ENCODE measurements at regions not wholly inside any gene's neighbourhood (a gene's known extent, or its start where the extent isn't known, plus 50 kb on each side); places are given as distances from the start of the nearest gene placed in this dataset.

DNA sequence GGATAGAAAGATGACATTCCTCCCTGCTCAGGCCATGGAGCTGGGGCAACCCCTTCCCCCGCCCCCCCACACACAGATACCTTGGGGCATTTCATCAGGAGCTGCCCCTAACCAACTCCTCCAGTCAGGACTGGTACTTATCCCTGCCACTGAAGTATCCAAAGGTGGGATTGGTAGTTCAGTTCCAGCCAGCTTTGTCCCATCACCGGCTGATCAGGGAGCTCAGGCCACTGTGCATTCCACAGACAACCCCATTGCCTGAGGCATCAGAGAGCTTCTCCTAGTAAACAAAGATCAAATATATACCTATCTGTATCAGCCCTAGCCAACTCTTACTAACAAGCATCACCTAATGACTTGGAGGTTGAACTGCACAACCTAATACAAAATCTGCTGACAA lies 218.2 kb upstream of the FMR1 start:
- no peak for DNase-seq

DNA sequence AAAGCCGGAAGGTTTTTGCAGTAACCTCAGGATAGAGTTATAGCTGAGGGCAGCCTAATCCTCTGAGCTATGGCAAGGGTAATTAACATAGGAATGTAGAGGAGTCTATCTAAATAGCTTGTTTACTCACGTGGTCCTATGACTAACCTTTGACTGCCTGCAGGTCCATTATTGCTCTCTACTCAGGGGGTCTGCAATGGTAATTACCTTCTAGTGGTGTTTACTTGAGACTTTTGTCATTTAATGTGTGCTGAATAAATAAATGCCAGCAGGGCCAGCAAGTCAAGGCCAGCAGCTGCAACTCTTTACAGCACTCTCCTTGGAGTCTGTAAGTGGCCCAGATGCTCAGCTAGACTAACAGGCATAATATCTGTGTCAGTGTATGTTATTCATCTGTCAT lies 212.7 kb upstream of the FMR1 start:
- DNase-seq = no peak

DNA sequence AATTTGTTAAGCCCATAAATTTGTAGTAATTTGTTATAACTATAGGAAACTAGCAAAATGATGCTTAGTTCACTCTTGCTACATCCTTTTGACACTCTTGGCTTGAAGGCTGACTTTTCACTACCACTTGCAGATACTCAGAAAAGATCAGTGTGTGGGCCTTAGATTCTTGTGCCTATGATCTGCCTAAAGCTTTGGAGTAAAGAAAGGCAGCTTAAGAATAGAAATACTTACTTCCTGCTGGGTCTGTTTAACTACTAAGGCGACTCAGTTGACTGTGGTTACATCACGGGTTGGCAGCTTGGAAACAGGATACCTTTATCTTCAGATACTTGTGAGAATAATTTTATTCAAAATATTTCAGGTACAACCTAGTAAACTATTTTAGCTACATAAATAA lies 201.4 kb upstream of the FMR1 start:
- DNase-seq = no peak

DNA sequence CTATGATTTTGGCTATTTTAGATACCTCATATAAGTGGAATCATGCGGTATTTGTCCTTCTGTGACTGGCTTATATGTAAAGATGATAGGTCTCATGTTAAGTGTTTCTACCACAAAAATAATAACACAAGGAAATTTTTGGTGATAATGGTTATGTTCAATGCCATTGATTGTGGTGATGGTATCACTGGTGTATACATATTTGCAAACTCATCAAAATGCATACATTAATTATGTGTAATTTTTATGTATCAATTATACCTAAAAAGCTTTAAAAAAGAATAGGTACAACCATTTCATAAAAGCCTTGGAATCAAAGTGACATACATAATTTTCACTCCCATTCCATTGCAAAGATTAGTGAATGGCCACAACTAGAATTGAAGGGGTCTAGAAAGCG lies 178.3 kb upstream of the FMR1 start:
- DNase-seq = no peak

DNA sequence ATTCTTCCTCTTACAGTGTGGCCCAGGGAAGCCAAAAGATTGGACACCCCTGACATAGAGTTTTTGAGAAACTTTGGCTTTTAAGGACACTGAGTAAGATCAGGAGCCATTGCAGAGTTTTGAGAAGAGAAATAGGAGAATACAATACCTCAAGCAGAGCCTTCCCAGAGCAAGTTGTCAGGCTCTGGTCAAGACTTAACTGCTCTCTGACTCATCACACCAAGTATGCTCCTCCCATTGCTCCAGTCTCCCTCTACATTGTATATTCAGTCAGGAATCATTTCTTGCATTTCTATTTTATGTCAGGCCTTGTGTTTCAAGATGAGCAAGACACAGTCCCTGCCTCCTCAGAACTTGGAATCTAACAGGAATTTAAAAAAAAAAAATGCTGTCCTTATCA lies 176.4 kb upstream of the FMR1 start:
- DNase-seq = no peak

GRCh38 chrX:147736045-147736444 lies 175.7 kb upstream of the FMR1 start:
- DNase-seq = no peak

GRCh38 chrX:147737690-147738089 lies 174.0 kb upstream of the FMR1 start:
- DNase-seq = no peak

DNA sequence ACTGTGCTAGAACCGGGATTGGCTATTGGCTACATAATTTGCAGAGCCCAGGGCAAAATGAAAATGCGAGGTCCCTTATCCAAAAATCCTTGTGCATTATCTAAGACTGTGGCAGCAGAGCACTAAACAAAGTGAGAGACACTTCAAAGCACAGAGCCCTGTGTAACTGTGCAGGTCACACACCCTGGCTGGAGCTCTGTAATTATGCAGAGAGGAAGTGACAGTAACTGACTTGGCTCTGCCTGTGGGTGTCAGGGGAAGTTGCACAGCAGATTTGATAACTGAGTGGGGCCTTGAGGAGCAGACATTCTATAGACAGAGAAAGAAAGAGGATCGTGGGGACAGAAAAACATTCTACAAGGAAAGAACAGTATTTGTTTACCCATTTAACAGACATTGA lies 173.5 kb upstream of the FMR1 start:
- no peak for DNase-seq

DNA sequence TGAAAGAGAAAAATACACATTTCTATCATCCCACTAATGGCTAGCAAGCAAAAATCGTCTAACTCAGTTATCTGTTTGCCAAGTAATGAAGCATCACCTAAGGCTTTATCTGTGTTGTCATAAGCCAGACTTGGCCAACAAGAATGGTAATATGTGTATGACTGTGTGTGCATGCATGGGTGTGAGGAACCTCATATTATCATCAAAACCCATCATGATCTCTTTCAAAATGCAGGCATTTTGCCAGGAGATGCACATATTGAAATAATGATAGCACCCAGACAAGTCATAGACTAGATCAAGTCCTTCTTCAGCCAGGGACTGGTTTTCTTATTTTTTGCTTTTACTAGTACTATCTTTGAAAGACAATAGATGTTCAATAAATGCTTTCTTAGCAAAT lies 172.5 kb upstream of the FMR1 start:
- no peak for DNase-seq

DNA sequence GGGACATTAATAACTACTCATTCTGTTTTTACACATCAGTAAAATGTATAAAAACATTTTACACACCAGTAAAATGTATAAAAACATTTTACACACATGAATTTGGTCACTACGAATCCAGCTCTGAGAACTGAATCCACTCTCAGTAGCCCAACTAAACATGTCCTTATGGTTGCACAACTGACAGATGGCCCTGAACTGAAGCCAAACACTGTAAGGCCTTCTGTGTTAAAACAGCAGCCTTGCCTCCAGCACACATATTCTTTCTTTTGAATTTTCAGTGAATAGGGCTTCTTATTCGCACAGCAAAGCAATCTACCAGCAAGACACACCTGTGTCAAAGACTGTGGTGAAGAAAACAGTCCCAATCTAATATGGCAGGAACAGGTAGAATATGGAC lies 169.9 kb upstream of the FMR1 start:
- DNase-seq = no peak

GRCh38 chrX:147749308-147749707 lies 162.4 kb upstream of the FMR1 start:
- DNase-seq = no peak

GRCh38 chrX:147757750-147758149 lies 154.0 kb upstream of the FMR1 start:
- no peak for DNase-seq

- DNase-seq = no peak
Observed at GRCh38 chrX:147763131-147763530, 148.6 kb upstream of the FMR1 start.

DNA sequence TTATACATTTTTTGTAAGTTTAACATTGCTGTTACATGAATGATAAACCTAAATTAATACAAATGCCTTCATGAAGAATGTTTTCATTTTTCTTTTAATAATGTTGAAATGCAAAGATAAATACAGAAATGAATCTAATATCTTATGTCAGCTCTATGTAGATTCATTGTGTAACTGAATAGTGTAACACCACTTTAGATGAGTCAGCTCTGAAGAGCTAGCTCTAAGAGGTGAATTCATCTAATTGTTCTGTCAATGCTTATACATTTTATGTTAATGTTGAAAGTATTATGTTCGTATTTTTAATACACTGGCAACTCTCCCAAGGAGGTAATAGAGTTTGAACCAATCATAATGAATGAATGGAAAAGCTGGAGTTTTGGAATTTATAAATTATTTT lies 146.9 kb upstream of the FMR1 start:
- DNase-seq = no peak

DNA sequence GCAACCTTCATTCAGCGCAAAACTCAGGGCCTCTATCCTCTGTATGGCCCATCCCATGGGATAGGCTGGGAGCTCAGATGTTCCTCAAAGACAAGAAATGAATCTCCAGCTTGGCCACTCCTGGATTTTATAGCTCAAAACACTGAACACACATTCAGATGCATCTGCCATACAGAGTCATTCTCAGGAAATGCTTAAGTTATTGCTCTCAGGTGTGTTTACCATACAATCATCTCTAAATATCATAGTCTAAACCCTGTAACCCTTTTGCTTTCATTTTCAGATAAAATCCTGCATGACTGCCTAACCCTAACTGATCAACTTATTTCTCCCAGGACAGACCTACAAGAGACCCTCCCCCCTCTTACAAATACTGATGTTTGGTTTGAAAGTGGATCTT lies 140.9 kb upstream of the FMR1 start:
- no peak for DNase-seq

DNA sequence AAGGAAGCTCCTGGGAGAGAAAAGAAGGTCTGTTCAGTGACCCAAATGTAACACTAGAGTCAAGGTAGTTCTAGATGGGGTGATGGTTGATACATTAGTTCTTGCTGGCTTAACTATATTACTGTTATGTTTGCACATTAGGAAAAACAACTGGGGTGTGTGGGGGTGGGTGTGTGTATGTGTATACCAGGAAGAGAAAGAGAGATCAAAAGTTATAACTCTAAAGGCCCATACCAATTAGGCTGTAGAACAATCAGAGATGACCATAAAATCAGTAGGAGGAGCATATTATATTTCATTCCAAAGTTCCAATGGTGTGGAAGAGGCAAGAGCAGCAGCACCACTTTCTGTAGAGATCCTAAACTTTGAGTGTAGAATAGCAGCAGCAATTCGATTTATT lies 134.7 kb upstream of the FMR1 start:
- DNase-seq = no peak

DNA sequence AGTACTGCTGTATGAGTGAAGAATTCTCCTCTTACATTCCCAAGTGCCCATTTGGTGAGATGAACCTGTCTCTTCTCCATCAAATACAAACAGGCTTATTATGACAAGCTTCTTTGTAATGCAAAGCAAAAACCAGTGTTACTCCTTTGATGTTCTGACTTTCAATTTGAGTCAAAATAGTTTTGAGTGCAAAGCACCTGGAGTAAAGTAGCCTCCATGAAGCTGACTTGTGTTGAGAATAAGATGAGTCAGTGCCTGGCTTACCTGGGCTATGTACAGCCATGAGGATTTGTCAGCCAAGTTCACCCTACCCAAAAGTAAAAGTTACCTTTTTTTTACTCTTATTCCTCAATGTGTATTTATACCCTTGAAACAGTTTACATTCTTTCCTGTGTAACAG lies 132.5 kb upstream of the FMR1 start:
- DNase-seq = no peak

GRCh38 chrX:147781844-147782243 lies 129.9 kb upstream of the FMR1 start:
- no peak for DNase-seq

DNA sequence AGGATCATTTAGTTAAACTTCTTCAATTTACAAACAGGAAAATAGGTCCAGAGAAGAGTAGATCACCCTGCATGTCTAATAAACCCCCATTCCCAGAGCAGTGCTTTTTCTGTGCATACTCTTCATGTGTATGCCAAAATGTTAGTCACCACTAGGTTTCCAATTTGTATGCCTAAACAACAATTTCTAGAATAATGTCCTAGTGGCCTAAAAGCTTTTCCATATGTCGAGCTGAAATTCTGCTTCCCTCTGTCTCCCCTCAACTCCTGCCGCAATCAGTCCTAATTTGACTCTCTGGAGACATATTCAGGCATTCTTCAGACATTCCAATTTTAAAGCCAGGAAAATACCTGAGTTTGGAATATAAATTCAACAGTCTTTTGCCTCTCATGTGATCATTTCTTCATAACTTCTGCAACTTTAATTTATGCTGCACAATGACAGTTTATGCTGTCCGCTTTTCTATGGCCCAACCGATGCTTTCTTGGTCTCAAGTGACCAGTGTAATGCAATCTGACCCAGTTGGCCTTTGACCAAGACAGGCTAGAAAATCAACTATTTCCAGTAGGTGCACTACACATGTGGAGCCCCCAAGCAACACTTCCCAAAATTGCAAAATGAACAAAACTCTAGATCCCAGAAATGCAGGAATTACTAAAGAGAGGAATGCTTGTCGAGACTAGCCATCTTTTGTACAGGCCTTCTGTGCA lies 122.9 kb upstream of the FMR1 start:
- no peak for DNase-seq

GRCh38 chrX:147800663-147801062 lies 111.1 kb upstream of the FMR1 start:
- DNase-seq = no peak

DNA sequence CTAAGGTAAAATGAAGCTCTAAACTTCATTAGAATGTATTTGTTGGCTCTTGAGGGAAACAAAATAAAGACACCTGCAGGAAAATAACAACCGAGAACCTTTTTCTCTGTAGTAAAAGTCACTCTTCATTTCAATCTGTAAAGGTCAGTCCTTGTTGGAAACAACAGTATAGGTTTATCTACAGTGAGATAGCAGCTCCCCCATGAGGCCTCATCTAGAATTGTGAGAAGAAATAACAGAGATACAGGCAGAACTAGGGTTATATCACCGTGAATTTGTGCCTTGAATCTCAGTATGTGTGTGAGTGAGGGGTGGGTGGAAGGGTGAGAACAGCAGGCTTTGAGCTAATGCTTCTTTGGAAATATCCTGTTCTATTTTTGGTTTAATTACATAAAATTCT lies 107.8 kb upstream of the FMR1 start:
- peak in 7 of 56 donors; percentile 0 to 19 (median 2) for DNase-seq

DNA sequence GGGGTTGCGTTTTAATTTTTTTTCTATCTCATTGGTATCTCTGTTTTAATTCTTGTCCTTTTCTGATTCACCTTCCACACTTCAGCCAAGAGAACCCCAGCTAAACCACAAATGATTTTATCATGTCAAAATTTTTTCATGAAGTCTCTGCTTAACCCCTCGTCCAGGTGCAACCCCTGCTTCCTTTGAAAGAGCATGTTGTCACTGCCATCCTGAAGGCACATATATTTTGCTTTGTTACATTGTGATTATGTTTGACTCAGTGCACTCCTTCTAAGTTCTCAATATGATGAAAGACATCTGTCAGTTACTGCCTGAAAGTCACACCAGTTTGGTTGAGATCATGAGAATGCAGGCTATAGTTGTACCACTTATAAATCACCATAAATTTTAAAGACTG lies 99.9 kb upstream of the FMR1 start:
- no peak for DNase-seq

DNA sequence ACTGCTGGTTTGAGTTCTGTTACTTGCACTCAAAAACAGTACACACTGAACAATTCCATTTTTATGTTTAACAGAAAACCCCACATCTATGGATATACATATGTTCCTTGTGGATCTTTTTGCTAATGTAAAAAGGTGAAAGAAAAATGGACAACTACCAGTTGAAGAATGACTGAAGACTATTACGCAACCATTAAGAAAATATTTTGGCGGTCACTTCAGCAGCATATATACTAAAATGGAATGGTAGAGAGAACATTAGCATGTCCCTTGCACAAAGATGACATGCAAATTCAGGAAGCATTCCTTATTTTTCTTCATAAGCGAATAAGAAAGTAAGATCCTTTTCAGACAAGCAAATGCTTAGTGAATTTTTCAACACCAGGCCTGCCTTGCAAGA lies 84.6 kb upstream of the FMR1 start:
- DNase-seq = no peak

DNA sequence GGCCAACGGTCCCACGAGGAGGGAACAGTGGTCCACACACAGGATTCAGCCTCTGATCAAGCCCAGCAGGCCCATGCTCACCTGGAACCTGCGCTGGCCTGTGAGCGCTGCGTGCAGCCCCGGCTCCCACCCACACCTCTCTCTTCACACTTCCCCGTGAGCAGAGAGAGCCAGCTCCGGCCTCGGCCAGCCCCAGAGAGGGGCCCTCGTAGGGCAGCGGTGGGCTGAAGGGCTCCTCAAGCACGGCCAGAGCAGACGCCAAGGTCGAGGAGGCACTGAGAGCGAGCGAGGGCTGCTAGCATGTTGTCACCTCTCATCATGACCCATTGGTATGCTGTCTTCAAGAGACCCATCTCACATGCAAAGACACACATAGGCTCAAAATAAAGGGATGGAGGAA lies 83.0 kb upstream of the FMR1 start:
- no peak for DNase-seq
